Neural crest cell (in vitro differentiated cells): ENCODE measurements at regions not wholly inside any gene's neighbourhood (a gene's known extent, or its start where the extent isn't known, plus 50 kb on each side); places are given as distances from the start of the nearest gene placed in this dataset.
A peak's percentile ranks its signal among the peaks of the same experiment; 100 is the strongest.
"Not testable (repeated sequence)": the region's sequence is repeated elsewhere in the genome, so short reads cannot be mapped to it uniquely, and the experiment has no call there.

Source experiments
- DNase-seq: peaks from one replicate; pipeline ENCODE4 v3.0.0; 2021; ENCODE audit warnings: low read depth, mixed read lengths, low spot score
- H3K27ac Mint-ChIP-seq: one replicate; pipeline ENCODE4 v1.8.0; 2021; ENCODE audit warnings: mild to moderate bottlenecking, mixed read lengths; ENCODE audit not compliant: unreplicated experiment
- H3K27me3 Mint-ChIP-seq: 2 replicates; pipeline ENCODE4 v1.8.0; 2021; ENCODE audit warnings: low read depth, mild to moderate bottlenecking, mixed read lengths
- H3K36me3 Mint-ChIP-seq: 2 replicates; pipeline ENCODE4 v1.8.0; 2021; ENCODE audit warnings: low read depth, mild to moderate bottlenecking, mixed read lengths
- H3K4me1 Mint-ChIP-seq: 2 replicates; pipeline ENCODE4 v1.8.0; 2021; ENCODE audit warnings: mixed read lengths
- H3K4me3 Mint-ChIP-seq: one replicate; pipeline ENCODE4 v1.8.0; 2021; ENCODE audit warnings: mild to moderate bottlenecking, mixed read lengths
- H3K9me3 Mint-ChIP-seq: 2 replicates; pipeline ENCODE4 v1.8.0; 2021; ENCODE audit warnings: mixed read lengths
- TF ChIP-seq, protein P1 (sequence below): fragments of 200-600 bp; sonication (generic); conservative IDR thresholded peaks from 2 replicates; pipeline ENCODE4 v1.5.0; 2021; ENCODE audit warnings: antibody characterized with exemption, mild to moderate bottlenecking

DNA sequence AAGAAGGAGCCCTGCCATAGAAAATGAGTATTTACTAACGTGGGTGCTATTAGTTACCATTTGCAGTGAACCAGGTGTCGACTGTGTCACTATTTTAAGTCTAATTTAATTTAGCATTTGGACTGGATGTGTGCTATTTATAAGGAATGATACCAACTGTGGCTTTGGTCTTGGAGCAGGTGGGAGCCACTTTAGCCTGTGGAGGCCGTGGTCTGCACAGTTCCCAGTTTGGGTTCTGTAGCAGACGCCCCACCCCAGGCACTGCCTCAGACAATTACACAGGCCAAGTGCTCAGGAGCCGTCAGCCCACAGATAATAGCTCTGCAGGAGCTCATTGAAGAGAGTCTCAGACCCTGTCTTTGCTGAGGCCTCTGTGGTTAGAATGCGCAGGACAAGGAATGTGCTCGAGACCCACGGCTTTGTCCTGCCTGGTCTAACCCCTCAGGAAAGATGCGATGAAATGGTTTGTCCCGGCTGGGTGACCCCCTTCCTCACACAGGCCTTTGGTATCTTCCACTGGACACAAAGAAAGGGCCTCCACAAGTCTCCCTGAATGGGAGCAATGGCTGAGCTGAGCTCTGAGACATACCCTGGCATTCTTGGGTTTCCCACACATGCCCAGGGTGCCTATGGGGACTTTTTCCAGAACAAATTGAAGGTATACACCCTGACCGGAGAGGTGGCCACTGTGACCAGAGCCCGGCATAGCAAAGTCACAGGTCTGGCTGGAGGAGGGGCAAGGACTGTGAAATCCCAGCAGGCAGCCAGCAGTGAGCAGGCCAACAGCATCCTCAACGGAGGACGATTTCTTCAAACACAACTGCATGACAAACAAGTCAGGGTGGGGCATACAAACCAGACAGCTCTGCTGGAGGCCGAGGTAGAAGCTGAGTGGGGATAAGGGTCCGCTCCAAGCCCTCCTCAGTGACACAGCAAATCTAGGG, 251.2 kb downstream of the ARHGAP12 start:
- Mint-ChIP-seq H3K4me3 (peak overlapping the region; percentile 85), H3K4me1 (peaks cover 44% of the 10 kb centered on the region)

GRCh38 chr10:31675726-31676125, 252.9 kb downstream of the ARHGAP12 start:
- Mint-ChIP-seq H3K36me3 (peaks cover 27% of the 10 kb centered on the region), H3K27ac (no peak overlapping the region), H3K27me3 (no peaks in the 10 kb centered on the region), H3K9me3 (peaks cover 32% of the 10 kb centered on the region), H3K4me1 (peaks cover 44% of the 10 kb centered on the region), H3K4me3 (no peak overlapping the region)
- TF ChIP-seq, protein P1, sequence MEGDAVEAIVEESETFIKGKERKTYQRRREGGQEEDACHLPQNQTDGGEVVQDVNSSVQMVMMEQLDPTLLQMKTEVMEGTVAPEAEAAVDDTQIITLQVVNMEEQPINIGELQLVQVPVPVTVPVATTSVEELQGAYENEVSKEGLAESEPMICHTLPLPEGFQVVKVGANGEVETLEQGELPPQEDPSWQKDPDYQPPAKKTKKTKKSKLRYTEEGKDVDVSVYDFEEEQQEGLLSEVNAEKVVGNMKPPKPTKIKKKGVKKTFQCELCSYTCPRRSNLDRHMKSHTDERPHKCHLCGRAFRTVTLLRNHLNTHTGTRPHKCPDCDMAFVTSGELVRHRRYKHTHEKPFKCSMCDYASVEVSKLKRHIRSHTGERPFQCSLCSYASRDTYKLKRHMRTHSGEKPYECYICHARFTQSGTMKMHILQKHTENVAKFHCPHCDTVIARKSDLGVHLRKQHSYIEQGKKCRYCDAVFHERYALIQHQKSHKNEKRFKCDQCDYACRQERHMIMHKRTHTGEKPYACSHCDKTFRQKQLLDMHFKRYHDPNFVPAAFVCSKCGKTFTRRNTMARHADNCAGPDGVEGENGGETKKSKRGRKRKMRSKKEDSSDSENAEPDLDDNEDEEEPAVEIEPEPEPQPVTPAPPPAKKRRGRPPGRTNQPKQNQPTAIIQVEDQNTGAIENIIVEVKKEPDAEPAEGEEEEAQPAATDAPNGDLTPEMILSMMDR: no peak
- DNase-seq: no peak

More for the DNA sequence above, 251.2 kb downstream of the ARHGAP12 start:
- H3K27ac Mint-ChIP-seq: peak overlapping the region; percentile 100
- TF ChIP-seq, protein P1: no peak
- H3K36me3 Mint-ChIP-seq: peaks cover 26% of the 10 kb centered on the region
- peaks cover 30% of the 10 kb centered on the region for H3K9me3 Mint-ChIP-seq
- H3K27me3 Mint-ChIP-seq: no peaks in the 10 kb centered on the region
- peak; percentile 73 for DNase-seq

GRCh38 chr10:31669357-31669756, 259.3 kb downstream of the ARHGAP12 start:
- no peak overlapping the region for H3K27ac Mint-ChIP-seq
- H3K9me3 Mint-ChIP-seq: peaks cover 23% of the 10 kb centered on the region
- H3K4me3 Mint-ChIP-seq: no peak overlapping the region
- H3K27me3 Mint-ChIP-seq: no peaks in the 10 kb centered on the region
- DNase-seq: no peak
- peaks cover 19% of the 10 kb centered on the region for H3K36me3 Mint-ChIP-seq
- TF ChIP-seq, protein P1: no peak
- H3K4me1 Mint-ChIP-seq: peaks cover 13% of the 10 kb centered on the region

GRCh38 chr10:31668326-31668725, 260.3 kb downstream of the ARHGAP12 start:
- H3K4me3 Mint-ChIP-seq: no peak overlapping the region
- peaks cover 18% of the 10 kb centered on the region for H3K9me3 Mint-ChIP-seq
- H3K36me3 Mint-ChIP-seq: peaks cover 12% of the 10 kb centered on the region
- no peak for DNase-seq
- H3K27me3 Mint-ChIP-seq: no peaks in the 10 kb centered on the region
- no peak overlapping the region for H3K27ac Mint-ChIP-seq
- H3K4me1 Mint-ChIP-seq: peaks cover 13% of the 10 kb centered on the region
- TF ChIP-seq, protein P1: no peak

- peaks cover 13% of the 10 kb centered on the region for H3K4me1 Mint-ChIP-seq
- not testable (repeated sequence) for H3K4me3 Mint-ChIP-seq, H3K27ac Mint-ChIP-seq, H3K9me3 Mint-ChIP-seq, H3K27me3 Mint-ChIP-seq, H3K36me3 Mint-ChIP-seq, DNase-seq
These were observed 262.8 kb downstream of the ARHGAP12 start for GRCh38 chr10:31665764-31666279.

- no peaks in the 10 kb centered on the region for H3K36me3 Mint-ChIP-seq
- TF ChIP-seq, protein P1: no peak
- peaks cover 13% of the 10 kb centered on the region for H3K4me1 Mint-ChIP-seq
- H3K27me3 Mint-ChIP-seq: no peaks in the 10 kb centered on the region
- peaks cover 3% of the 10 kb centered on the region for H3K9me3 Mint-ChIP-seq
- no peak overlapping the region for H3K27ac Mint-ChIP-seq
- H3K4me3 Mint-ChIP-seq: no peak overlapping the region
- DNase-seq: no peak
These were observed 263.8 kb downstream of the ARHGAP12 start for GRCh38 chr10:31664803-31665202.

DNA sequence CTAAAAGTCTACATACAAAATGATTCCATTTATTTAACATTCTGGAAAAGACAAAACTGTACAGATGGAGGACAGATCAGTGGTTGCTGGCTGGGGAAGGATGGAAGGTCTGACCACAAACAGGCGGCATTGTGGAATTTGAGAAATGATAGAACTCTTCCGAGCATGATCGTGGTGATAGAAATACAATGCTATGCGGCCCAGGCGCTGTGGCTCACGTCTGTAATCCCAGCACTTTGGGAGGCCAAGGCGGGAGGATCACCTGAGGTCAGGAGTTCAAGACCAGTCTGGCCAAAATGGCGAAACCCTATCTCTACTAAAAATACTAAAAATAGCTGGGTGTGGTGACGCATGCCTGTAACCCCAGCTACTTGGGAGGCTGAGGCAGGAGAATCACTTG, 264.6 kb downstream of the ARHGAP12 start:
- H3K9me3 Mint-ChIP-seq, H3K27ac Mint-ChIP-seq, H3K4me3 Mint-ChIP-seq, H3K27me3 Mint-ChIP-seq, H3K36me3 Mint-ChIP-seq, H3K4me1 Mint-ChIP-seq, DNase-seq: not testable (repeated sequence)
